Liver (tissue), 8 donors: ENCODE measurements at regions not wholly inside any gene's neighbourhood (a gene's known extent, or its start where the extent isn't known, plus 50 kb on each side); places are given as distances from the start of the nearest gene placed in this dataset.

Experiments
- DNase-seq: peaks from one replicate; pipeline ENCODE4 v3.0.0-alpha.2; 2017; ENCODE audit warnings: low spot score
- H3K27ac ChIP-seq, 2 donors: one replicate each; pipeline ENCODE4 v1.7.0; 2013; ENCODE audit warnings: inconsistent platforms in 2 of 2, low read length in 2 of 2, control low read depth in 1 of 2, low read depth in 1 of 2, mild to moderate bottlenecking in 1 of 2
- H3K27me3 ChIP-seq, 4 donors: one replicate each; pipeline versions ENCODE4 v1.6.1 to v1.7.0; 2013; ENCODE audit warnings: low read length in 3 of 4, inconsistent platforms in 1 of 4, mild to moderate bottlenecking in 1 of 4, moderate library complexity in 1 of 4; ENCODE audit not compliant: control insufficient read depth in 4 of 4, insufficient read depth in 4 of 4
- H3K36me3 ChIP-seq, 4 donors: one replicate each; pipeline versions ENCODE4 v1.6.1 to v1.7.0; 2013; ENCODE audit warnings: low read length in 3 of 4, mild to moderate bottlenecking in 3 of 4, low read depth in 1 of 4, moderate library complexity in 1 of 4; ENCODE audit not compliant: control insufficient read depth in 4 of 4, insufficient read depth in 3 of 4
- H3K4me1 ChIP-seq, 4 donors: one replicate each; pipeline versions ENCODE4 v1.6.1 to v1.7.0; 2013; ENCODE audit warnings: low read length in 3 of 4, mild to moderate bottlenecking in 3 of 4, moderate library complexity in 1 of 4; ENCODE audit not compliant: control insufficient read depth in 4 of 4, insufficient read depth in 4 of 4
- H3K4me3 ChIP-seq, 3 donors: one replicate each; pipeline versions ENCODE4 v1.6.1 to v1.7.0; 2013; ENCODE audit warnings: low read length in 3 of 3, control low read depth in 1 of 3, low read depth in 1 of 3, mild to moderate bottlenecking in 1 of 3
- H3K9ac ChIP-seq, 2 donors: one replicate each; pipeline ENCODE4 v1.7.0; 2013; ENCODE audit warnings: low read length in 2 of 2, mild to moderate bottlenecking in 2 of 2, moderate library complexity in 2 of 2, control low read depth in 1 of 2, low read depth in 1 of 2
- H3K9me3 ChIP-seq, 4 donors: one replicate each; pipeline versions ENCODE4 v1.6.1 to v1.7.0; 2013; ENCODE audit warnings: low read length in 3 of 4; ENCODE audit not compliant: control insufficient read depth in 4 of 4
- ATF3 ChIP-seq: IDR thresholded peaks from 2 replicates; pipeline ENCODE4 v1.6.1; 2016; ENCODE audit warnings: antibody characterized with exemption
- EGR1 ChIP-seq, 2 donors: IDR thresholded peaks; 2 replicates each; pipeline ENCODE4 v1.6.1; 2016 to 2018; ENCODE audit warnings: antibody characterized with exemption in 2 of 2, low read depth in 2 of 2
- FOXA1 ChIP-seq: IDR thresholded peaks from 2 replicates; pipeline ENCODE4 v1.6.1; 2016; ENCODE audit warnings: antibody characterized with exemption
- FOXA2 ChIP-seq: IDR thresholded peaks from 2 replicates; pipeline ENCODE4 v1.6.1; 2016; ENCODE audit warnings: antibody characterized with exemption
- GABPA ChIP-seq, 2 donors: IDR thresholded peaks in 1 of 2; conservative IDR thresholded peaks in 1 of 2; 2 replicates each; pipeline ENCODE4 v1.6.1; 2016; ENCODE audit warnings: antibody characterized with exemption in 2 of 2, mild to moderate bottlenecking in 1 of 2, moderate library complexity in 1 of 2
- HNF4A ChIP-seq, 2 donors: conservative IDR thresholded peaks; 2 replicates each; pipeline ENCODE4 v1.6.1; 2016; ENCODE audit warnings: antibody characterized with exemption in 2 of 2, mild to moderate bottlenecking in 2 of 2
- HNF4G ChIP-seq: IDR thresholded peaks from 2 replicates; pipeline ENCODE4 v1.6.1; 2016; ENCODE audit warnings: antibody characterized with exemption
- JUND ChIP-seq, 2 donors: IDR thresholded peaks; 2 replicates each; pipeline ENCODE4 v1.6.1; 2016; ENCODE audit warnings: antibody characterized with exemption in 2 of 2
- MAX ChIP-seq: IDR thresholded peaks from 2 replicates; pipeline ENCODE4 v1.6.1; 2016; ENCODE audit warnings: antibody characterized with exemption
- NR2F2 ChIP-seq: IDR thresholded peaks from 2 replicates; pipeline ENCODE4 v1.6.1; 2016; ENCODE audit warnings: antibody characterized with exemption
- RAD21 ChIP-seq, 2 donors: IDR thresholded peaks; 2 replicates each; pipeline ENCODE4 v1.6.1; 2016; ENCODE audit warnings: antibody characterized with exemption in 2 of 2, mild to moderate bottlenecking in 2 of 2
- RXRA ChIP-seq, 2 donors: IDR thresholded peaks; 2 replicates each; pipeline ENCODE4 v1.6.1; 2017 to 2018; ENCODE audit warnings: antibody characterized with exemption in 2 of 2, mild to moderate bottlenecking in 1 of 2
- SP1 ChIP-seq: IDR thresholded peaks from 2 replicates; pipeline ENCODE4 v1.6.1; 2018; ENCODE audit warnings: antibody characterized with exemption, mild to moderate bottlenecking
- TAF1 ChIP-seq: conservative IDR thresholded peaks from 2 replicates; pipeline ENCODE4 v1.6.1; 2016; ENCODE audit warnings: antibody characterized with exemption, mild to moderate bottlenecking
- YY1 ChIP-seq: IDR thresholded peaks from 2 replicates; pipeline ENCODE4 v1.6.1; 2016; ENCODE audit warnings: antibody characterized with exemption, mild to moderate bottlenecking
- ZBTB33 ChIP-seq: IDR thresholded peaks from 2 replicates; pipeline ENCODE4 v1.6.1; 2016; ENCODE audit warnings: antibody characterized with exemption
- WGBS: extraction: QIAGEN DNeasy Blood & Tissue Kit; methylation state at CpG from one replicate; pipeline ENCODE4 v1.1.7; 2013; 5-methylcytosine and 5-hydroxymethylcytosine counted together
- TF ChIP-seq, protein P1 (sequence below): fragments of 150-350 bp; IDR thresholded peaks from 2 replicates; pipeline ENCODE4 v1.5.1; 2017; ENCODE audit warnings: improper control_type of control experiment, low read depth, low read length; ENCODE audit not compliant: missing input control
- TF ChIP-seq, protein P2 (sequence below): IDR thresholded peaks from 2 replicates; pipeline ENCODE4 v1.6.1; 2016; ENCODE audit warnings: antibody characterized with exemption, mild to moderate bottlenecking
- donor health status: healthy.
- donor health status: healthy.
- donor health status: healthy.
- donor health status: healthy.
- donor health status: healthy.

DNA sequence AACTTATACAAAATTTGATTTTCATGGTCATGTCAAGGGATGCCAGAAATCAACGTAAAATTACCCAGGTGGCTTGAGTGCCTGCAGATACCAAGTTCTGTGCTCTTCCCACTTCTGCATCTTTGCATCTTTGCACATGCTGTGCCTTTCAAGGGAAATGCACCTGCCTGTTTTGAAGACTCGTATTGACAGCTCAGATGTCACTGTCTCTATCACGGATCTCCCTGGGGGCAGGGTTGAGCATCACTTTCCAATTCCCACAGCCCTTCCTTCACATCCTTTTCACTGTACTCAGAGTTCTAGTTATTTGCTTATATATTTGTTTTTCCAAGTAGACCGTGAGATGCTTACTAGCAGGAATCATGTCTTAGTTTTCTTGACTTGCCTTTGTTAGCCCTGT lies 274.2 kb downstream of the CDH26 start:
- peaks cover 0 to 3% (median under 1%) of the 10 kb centered on the region in 4 donors for H3K9me3 ChIP-seq
- no peaks in the 10 kb centered on the region for H3K27me3 ChIP-seq
- H3K4me1 ChIP-seq, result no peaks in the 10 kb centered on the region
- H3K27ac ChIP-seq, result no peak overlapping the region
- DNase-seq, result no peak
- H3K36me3 ChIP-seq, result no peaks in the 10 kb centered on the region
- H3K9ac ChIP-seq, result no peak overlapping the region
- H3K4me3 ChIP-seq, result no peak overlapping the region
- WGBS, result 77% methylated on average over 4 of the region's 4 CpGs
- TF ChIP-seq ZBTB33, result no peak
- no peak for TF ChIP-seq FOXA2
- no peak for TF ChIP-seq YY1

- Histone ChIP-seq H3K36me3 (no peaks in the 10 kb centered on the region), H3K4me1 (no peaks in the 10 kb centered on the region), H3K9me3 (peaks cover 0 to 2% (median under 1%) of the 10 kb centered on the region in 4 donors), H3K27me3 (no peaks in the 10 kb centered on the region), H3K9ac (no peak overlapping the region), H3K4me3 (no peak overlapping the region), H3K27ac (no peak overlapping the region)
- TF ChIP-seq HNF4G (no peak), MAX (no peak), ZBTB33 (no peak), SP1 (no peak), GABPA (IDR thresholded peaks at IDR 0.05 in 1 of 2, conservative IDR thresholded peaks at IDR 0.05 in 1 of 2) (no peak), TAF1 (no peak), NR2F2 (no peak), RXRA (IDR thresholded peaks at IDR 0.05) (no peak), YY1 (no peak), FOXA2 (no peak), JUND (IDR thresholded peaks at IDR 0.05) (no peak), FOXA1 (no peak), ATF3 (no peak), RAD21 (IDR thresholded peaks at IDR 0.05) (no peak), HNF4A (conservative IDR thresholded peaks at IDR 0.05) (no peak), EGR1 (IDR thresholded peaks at IDR 0.05; ENCODE audit: low read depth in 2 of 2) (no peak)
- TF ChIP-seq, protein P1, sequence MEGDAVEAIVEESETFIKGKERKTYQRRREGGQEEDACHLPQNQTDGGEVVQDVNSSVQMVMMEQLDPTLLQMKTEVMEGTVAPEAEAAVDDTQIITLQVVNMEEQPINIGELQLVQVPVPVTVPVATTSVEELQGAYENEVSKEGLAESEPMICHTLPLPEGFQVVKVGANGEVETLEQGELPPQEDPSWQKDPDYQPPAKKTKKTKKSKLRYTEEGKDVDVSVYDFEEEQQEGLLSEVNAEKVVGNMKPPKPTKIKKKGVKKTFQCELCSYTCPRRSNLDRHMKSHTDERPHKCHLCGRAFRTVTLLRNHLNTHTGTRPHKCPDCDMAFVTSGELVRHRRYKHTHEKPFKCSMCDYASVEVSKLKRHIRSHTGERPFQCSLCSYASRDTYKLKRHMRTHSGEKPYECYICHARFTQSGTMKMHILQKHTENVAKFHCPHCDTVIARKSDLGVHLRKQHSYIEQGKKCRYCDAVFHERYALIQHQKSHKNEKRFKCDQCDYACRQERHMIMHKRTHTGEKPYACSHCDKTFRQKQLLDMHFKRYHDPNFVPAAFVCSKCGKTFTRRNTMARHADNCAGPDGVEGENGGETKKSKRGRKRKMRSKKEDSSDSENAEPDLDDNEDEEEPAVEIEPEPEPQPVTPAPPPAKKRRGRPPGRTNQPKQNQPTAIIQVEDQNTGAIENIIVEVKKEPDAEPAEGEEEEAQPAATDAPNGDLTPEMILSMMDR, result no peak
- TF ChIP-seq, protein P2, sequence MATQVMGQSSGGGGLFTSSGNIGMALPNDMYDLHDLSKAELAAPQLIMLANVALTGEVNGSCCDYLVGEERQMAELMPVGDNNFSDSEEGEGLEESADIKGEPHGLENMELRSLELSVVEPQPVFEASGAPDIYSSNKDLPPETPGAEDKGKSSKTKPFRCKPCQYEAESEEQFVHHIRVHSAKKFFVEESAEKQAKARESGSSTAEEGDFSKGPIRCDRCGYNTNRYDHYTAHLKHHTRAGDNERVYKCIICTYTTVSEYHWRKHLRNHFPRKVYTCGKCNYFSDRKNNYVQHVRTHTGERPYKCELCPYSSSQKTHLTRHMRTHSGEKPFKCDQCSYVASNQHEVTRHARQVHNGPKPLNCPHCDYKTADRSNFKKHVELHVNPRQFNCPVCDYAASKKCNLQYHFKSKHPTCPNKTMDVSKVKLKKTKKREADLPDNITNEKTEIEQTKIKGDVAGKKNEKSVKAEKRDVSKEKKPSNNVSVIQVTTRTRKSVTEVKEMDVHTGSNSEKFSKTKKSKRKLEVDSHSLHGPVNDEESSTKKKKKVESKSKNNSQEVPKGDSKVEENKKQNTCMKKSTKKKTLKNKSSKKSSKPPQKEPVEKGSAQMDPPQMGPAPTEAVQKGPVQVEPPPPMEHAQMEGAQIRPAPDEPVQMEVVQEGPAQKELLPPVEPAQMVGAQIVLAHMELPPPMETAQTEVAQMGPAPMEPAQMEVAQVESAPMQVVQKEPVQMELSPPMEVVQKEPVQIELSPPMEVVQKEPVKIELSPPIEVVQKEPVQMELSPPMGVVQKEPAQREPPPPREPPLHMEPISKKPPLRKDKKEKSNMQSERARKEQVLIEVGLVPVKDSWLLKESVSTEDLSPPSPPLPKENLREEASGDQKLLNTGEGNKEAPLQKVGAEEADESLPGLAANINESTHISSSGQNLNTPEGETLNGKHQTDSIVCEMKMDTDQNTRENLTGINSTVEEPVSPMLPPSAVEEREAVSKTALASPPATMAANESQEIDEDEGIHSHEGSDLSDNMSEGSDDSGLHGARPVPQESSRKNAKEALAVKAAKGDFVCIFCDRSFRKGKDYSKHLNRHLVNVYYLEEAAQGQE, result no peak
- 59% methylated on average over 3 of the region's 3 CpGs for WGBS
- no peak for DNase-seq
Observed at GRCh38 chr20:60233018-60233630, 274.9 kb downstream of the CDH26 start.
